HG03280 (cell line): ENCODE measurements at regions not wholly inside any gene's neighbourhood (a gene's known extent, or its start where the extent isn't known, plus 50 kb on each side); places are given as distances from the start of the nearest gene placed in this dataset.

Experiments
- ATAC-seq: cut with Tn5 transposase; IDR thresholded peaks from one replicate; pipeline ENCODE4 v1.9.1; 2021; ENCODE audit warnings: mild to moderate bottlenecking, moderate library complexity; ENCODE audit not compliant: unreplicated experiment

DNA sequence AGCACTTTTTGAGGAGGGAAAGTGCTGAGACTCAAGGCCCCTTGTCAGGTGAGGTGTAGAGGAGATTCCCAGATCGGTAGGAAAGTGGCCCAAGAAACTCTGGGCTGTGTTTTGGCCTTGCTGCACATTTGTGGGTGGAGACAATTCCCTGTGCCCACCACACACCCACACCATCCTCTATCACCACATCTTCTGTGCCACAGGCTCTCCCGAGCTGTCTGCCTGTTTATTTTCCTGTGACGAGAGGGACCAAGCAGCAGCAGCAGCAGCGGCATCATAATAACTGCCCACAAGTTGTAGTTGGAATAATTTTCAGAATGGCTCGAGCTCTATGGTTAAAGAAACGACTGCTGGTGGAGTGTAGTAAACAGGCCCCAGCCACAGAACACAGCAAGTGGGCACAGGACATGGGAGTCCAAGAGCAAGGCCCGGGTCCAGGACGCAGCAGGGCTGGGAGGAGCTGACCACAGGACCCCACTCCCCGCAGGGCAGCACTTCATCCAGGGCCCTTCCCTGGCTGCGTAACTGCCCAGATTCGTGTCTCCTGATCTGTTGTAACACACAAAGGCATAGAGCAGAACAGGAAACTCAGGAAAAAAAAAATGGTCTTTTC, 55.6 kb upstream of the BCL2L14 start:
- no peak for ATAC-seq

DNA sequence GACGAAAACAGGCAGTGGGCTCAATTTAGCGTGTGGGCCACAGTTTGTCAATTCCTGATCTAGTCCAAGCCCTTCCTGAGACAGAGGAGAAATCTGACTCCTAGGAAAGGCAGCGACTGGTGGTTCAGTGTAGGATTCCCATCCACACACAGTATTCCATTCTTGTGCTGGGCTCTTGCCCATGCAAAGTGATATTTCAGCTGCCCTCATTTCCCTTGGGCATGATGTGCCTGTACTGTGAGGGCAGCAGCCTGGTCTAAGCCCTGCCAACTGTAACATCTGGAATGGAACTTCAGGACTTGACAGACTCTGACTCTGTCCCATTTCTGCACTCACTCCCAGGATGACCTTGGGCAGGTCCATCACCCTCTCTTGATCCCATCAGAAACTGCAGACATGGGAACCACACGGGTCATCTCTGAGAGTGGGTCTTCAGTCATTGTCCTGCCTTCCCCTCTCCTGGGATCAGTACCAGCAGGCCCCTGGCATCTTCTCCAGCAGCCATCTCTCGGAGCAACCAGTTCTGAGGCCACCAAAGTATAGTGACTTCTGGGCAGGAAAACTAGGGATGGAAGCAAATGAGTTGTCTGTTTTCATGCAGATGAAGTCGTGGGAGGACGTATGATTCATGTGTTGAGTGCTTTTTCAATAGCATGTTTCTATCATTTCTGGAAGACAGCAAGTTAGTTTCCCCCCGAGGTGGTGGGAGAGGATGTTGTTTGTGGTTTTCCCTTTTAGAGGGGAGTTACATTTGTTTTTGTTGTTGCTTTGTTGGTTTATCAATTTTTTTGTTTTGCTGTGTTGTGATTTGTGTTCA, 54.2 kb upstream of the BCL2L14 start:
- ATAC-seq: no peak

DNA sequence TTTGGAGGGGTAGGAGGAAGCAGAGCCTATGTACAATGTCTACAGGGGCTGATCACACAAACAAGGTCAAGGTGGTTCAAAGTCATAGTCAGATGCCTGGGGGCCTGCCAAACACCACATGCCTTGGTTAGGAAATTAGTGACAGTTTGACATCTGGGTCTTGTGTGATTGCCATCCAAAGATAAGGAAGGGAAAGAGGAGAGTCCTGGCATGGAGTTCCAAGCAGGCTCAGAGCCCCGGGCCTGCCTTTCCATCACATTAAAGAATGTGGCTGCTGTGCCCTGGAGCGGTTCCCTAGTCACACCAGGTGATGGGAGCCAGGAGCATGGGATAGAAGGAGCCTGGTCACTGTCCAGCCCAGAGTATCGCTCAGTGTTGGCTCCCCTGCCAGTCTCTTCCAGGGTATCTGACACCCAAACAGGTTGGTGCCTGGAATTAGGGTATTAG, 53.6 kb upstream of the BCL2L14 start:
- no peak for ATAC-seq

DNA sequence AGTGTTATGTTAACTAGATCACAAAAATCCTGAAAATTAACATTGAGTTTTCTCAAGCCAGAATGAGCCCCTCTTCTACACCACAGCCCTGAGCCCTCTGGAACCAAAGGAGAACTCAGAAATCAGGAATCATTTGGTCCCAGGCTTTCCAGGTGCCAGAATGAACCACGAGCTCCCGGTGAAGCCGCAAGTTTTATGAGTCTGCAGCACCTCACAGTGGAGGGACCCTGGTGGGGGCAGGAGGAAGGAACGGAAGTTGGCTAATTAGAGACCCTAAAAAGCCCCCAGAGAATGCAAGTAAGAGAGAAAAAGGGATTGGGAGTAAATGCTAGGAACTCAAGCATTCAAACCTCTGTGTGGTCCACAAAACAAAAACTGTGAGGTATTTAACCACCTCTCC, 52.9 kb upstream of the BCL2L14 start:
- no peak for ATAC-seq

DNA sequence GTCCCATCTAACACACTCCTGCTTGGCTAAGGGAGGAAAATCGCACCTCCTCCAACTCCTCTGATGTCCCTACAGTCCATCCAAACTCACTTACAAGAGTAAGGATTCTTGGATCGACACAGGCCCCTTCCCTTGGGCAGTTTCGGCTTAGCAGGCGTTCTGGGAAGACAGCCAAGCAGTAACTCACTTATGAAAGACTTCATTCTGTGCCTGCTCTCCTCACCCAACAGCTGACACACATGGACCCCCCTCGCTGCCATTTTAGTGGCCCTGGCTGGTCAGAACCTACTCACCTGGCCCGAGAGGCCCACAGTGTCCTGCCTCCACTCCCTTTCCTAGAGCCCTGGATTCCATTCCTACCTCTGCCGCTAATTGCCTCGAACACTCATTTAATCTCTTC, 52.3 kb upstream of the BCL2L14 start:
- no peak for ATAC-seq

DNA sequence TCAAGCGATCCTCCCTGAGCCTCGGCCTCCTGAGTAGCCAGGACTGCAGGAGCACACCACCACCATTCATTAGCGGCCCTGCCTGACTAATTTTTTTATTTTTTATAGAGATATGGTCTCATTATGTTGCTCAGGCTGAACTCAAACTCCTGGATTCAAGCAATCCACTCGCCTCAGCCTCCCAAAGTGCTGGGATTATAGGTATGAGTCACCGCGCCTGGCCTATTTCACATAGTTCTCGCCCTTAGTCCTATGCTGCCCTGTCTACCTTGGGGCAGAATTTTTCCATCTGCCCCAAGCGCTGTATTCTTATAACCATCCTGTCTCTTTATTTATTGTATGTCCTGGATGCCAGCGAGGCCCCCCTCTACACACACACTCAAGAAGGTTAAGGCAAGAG, 50.9 kb upstream of the BCL2L14 start:
- no peak for ATAC-seq

DNA sequence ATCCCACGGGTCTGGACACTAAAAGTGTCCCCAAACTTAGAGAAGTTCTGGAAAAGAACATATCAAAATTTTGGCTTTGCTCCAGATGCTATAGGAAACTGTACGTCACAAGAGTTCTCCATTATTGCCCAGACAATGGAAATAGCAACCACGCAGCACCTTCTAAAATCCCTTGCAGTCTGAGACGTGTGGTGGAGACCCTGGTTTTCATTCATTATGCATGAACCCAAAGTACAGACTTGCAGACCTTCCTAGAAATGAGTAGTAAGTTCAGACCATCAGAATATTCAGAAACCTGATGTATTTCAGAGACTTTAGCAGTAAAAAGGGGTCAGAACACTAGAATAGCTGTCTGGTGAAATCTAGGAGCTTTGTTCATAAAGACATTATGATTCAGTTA, 50.0 kb upstream of the BCL2L14 start:
- no peak for ATAC-seq
